GM12875 (cell line): ENCODE measurements at regions not wholly inside any gene's neighbourhood (a gene's known extent, or its start where the extent isn't known, plus 50 kb on each side); places are given as distances from the start of the nearest gene placed in this dataset.

Source experiments
- H3K4me3 ChIP-seq: one replicate; pipeline ENCODE4 v1.5.1; 2011; ENCODE audit warnings: low read depth, low read length, control low read depth
- CTCF ChIP-seq: IDR thresholded peaks from 2 replicates; pipeline ENCODE4 v1.5.1; 2011; ENCODE audit warnings: low read depth, mild to moderate bottlenecking, control low read depth, inconsistent platforms, low read length, moderate library complexity, borderline replicate concordance; ENCODE audit not compliant: insufficient read depth

DNA sequence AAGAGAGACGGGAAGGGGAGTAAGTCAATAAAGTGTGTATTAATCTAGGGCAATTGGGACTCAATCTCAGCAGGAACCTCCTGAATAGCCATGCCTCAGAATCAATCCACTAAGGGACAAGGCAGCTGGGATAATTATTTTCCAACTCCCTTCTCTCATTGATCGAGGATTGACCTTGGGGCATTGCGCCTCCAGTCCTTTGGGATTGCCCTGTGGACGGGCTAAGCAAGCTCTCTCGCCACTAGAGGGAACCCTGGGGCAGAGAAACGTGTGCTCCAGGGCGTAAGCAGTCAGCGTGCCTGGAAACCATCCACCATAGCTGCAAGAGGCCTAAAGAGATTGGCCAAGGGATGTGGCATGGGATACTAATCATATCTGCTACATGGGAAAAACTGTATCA is 53.9 kb upstream of the ERCC4 start:
- no peak overlapping the region for H3K4me3 ChIP-seq
- TF ChIP-seq CTCF = peak; percentile 85; the same call in 1 of the 2 replicates
